Liver (tissue), 3 donors: ENCODE measurements at regions not wholly inside any gene's neighbourhood (a gene's known extent, or its start where the extent isn't known, plus 50 kb on each side); places are given as distances from the start of the nearest gene placed in this dataset.

ENCODE experiments used
- ATF3 ChIP-seq: IDR thresholded peaks from 2 replicates; pipeline ENCODE4 v1.6.1; 2016; ENCODE audit warnings: antibody characterized with exemption
- CTCF ChIP-seq: fragments of 150-350 bp; IDR thresholded peaks from 2 replicates; pipeline ENCODE4 v1.5.1; 2017; ENCODE audit warnings: improper control_type of control experiment, low read depth, low read length; ENCODE audit not compliant: missing input control
- FOXA1 ChIP-seq: IDR thresholded peaks from 2 replicates; pipeline ENCODE4 v1.6.1; 2016; ENCODE audit warnings: antibody characterized with exemption
- MAX ChIP-seq: IDR thresholded peaks from 2 replicates; pipeline ENCODE4 v1.6.1; 2016; ENCODE audit warnings: antibody characterized with exemption
- NR2F2 ChIP-seq: IDR thresholded peaks from 2 replicates; pipeline ENCODE4 v1.6.1; 2016; ENCODE audit warnings: antibody characterized with exemption
- RAD21 ChIP-seq, 2 donors: IDR thresholded peaks; 2 replicates each; pipeline ENCODE4 v1.6.1; 2016; ENCODE audit warnings: antibody characterized with exemption in 2 of 2, mild to moderate bottlenecking in 2 of 2
- REST ChIP-seq: IDR thresholded peaks from 2 replicates; pipeline ENCODE4 v1.6.1; 2016; ENCODE audit warnings: antibody characterized with exemption, mild to moderate bottlenecking
- SP1 ChIP-seq: IDR thresholded peaks from 2 replicates; pipeline ENCODE4 v1.6.1; 2018; ENCODE audit warnings: antibody characterized with exemption, mild to moderate bottlenecking
- YY1 ChIP-seq: IDR thresholded peaks from 2 replicates; pipeline ENCODE4 v1.6.1; 2016; ENCODE audit warnings: antibody characterized with exemption, mild to moderate bottlenecking
- ZBTB33 ChIP-seq: IDR thresholded peaks from 2 replicates; pipeline ENCODE4 v1.6.1; 2016; ENCODE audit warnings: antibody characterized with exemption
- donor health status: healthy.
- donor health status: healthy.

- no peak for TF ChIP-seq CTCF
- TF ChIP-seq MAX: no peak
- no peak for TF ChIP-seq FOXA1
- no peak for TF ChIP-seq NR2F2
- no peak for TF ChIP-seq RAD21 (IDR thresholded peaks at IDR 0.05)
- no peak for TF ChIP-seq ZBTB33
- no peak for TF ChIP-seq YY1
- TF ChIP-seq SP1: no peak
- TF ChIP-seq REST: no peak
- TF ChIP-seq ATF3: no peak
Measured at GRCh38 chr11:38796281-38796680, 2198.2 kb upstream of the RAG2 start.
